GM19372 (cell line): ENCODE measurements at regions not wholly inside any gene's neighbourhood (a gene's known extent, or its start where the extent isn't known, plus 50 kb on each side); places are given as distances from the start of the nearest gene placed in this dataset.

Experiments
- ATAC-seq: cut with Tn5 transposase; IDR thresholded peaks from one replicate; pipeline ENCODE4 v1.9.1; 2021; ENCODE audit warnings: mild to moderate bottlenecking, low read depth, moderate library complexity; ENCODE audit not compliant: unreplicated experiment

- ATAC-seq: no peak
Observed at GRCh38 chr10:123399276-123399839, 245.2 kb downstream of the BUB3 start.

- no peak for ATAC-seq
Observed at GRCh38 chr10:123402021-123402420, 247.8 kb downstream of the BUB3 start.

GRCh38 chr10:123402656-123403055, 248.5 kb downstream of the BUB3 start:
- peak; percentile 69 for ATAC-seq

GRCh38 chr10:123404357-123404756, 250.2 kb downstream of the BUB3 start:
- ATAC-seq: no peak

- no peak for ATAC-seq
Observed at GRCh38 chr10:123408660-123409059, 254.5 kb downstream of the BUB3 start.

- no peak for ATAC-seq
Observed at GRCh38 chr10:123409426-123409825, 255.2 kb downstream of the BUB3 start.

GRCh38 chr10:123409884-123410283, 255.7 kb downstream of the BUB3 start:
- no peak for ATAC-seq

GRCh38 chr10:123413353-123413752, 252.8 kb upstream of the GPR26 start:
- no peak for ATAC-seq

GRCh38 chr10:123415523-123415922, 250.6 kb upstream of the GPR26 start:
- no peak for ATAC-seq

GRCh38 chr10:123417414-123417813, 248.7 kb upstream of the GPR26 start:
- no peak for ATAC-seq

- ATAC-seq: no peak
Observed at GRCh38 chr10:123421461-123421860, 244.7 kb upstream of the GPR26 start.

GRCh38 chr10:123422261-123422660, 243.9 kb upstream of the GPR26 start:
- ATAC-seq: no peak

GRCh38 chr10:123424537-123424936, 241.6 kb upstream of the GPR26 start:
- no peak for ATAC-seq

- no peak for ATAC-seq
Observed at GRCh38 chr10:123425680-123426079, 240.5 kb upstream of the GPR26 start.

- ATAC-seq: no peak
Observed at GRCh38 chr10:123427165-123427786, 238.9 kb upstream of the GPR26 start.

- no peak for ATAC-seq
Observed at GRCh38 chr10:123428391-123428790, 237.8 kb upstream of the GPR26 start.

- ATAC-seq: no peak
Observed at GRCh38 chr10:123429706-123430221, 236.4 kb upstream of the GPR26 start.

- no peak for ATAC-seq
Observed at GRCh38 chr10:123433539-123433938, 232.6 kb upstream of the GPR26 start.

GRCh38 chr10:123434435-123435039, 231.6 kb upstream of the GPR26 start:
- no peak for ATAC-seq

- peak; percentile 80 for ATAC-seq
Observed at GRCh38 chr10:123442901-123443300, 223.3 kb upstream of the GPR26 start.

- no peak for ATAC-seq
Observed at GRCh38 chr10:123443924-123444323, 222.2 kb upstream of the GPR26 start.

- no peak for ATAC-seq
Observed at GRCh38 chr10:123445261-123445775, 220.8 kb upstream of the GPR26 start.
